ENCODE measurements at regions not wholly inside any gene's neighbourhood (a gene's known extent, or its start where the extent isn't known, plus 50 kb on each side); places are given as distances from the start of the nearest gene placed in this dataset.

- TF ChIP-seq POLR2AphosphoS5 (IDR thresholded peaks at IDR 0.05): no peak
- TF ChIP-seq CTCF (IDR thresholded peaks at IDR 0.05): no peak
- no peak for TF ChIP-seq POLR2A (IDR thresholded peaks at IDR 0.05)
Measured at GRCh38 chr2:17149945-17150344, 368.3 kb downstream of the RAD51AP2 start.

Measured in sigmoid colon (tissue), 4 donors.